Endothelial cell of umbilical vein (primary cell): ENCODE measurements at regions not wholly inside any gene's neighbourhood (a gene's known extent, or its start where the extent isn't known, plus 50 kb on each side); places are given as distances from the start of the nearest gene placed in this dataset.

ENCODE experiments used
- BruUV-seq: library from RNA; stranded (reverse); fragments of 400-500 nt; replicated peaks from 2 replicates; lab custom pipeline; 2021; lab: Mats Ljungman, UMichigan
- CTCF ChIA-PET: fragments of 300-600, 350-600 bp; sonication (Branson Sonifier 250); formaldehyde crosslinking; loops from one replicate; lab custom pipeline; 2021; ENCODE audit warnings: antibody characterized with exemption, inconsistent platforms; lab: Charles Lee
- POLR2A ChIA-PET: fragments of 300-600, 350-600 bp; sonication (Branson Sonifier 250); formaldehyde crosslinking; loops from one replicate; lab custom pipeline; 2021; ENCODE audit warnings: antibody characterized with exemption, inconsistent platforms; lab: Charles Lee
- DNase-seq: peaks from one replicate; pipeline ENCODE4 v3.0.0-alpha.2; 2011; ENCODE audit warnings: low read depth, low spot score
- FAIRE-seq: peaks from 2 replicates; lab custom pipeline; 2011; peaks lifted over from hg19 to GRCh38; lab: Jason Lieb, UNC
- H2AFZ ChIP-seq: 2 replicates; pipeline ENCODE4 v1.6.0; 2012; ENCODE audit warnings: low read depth, low read length, control low read depth, inconsistent platforms
- H3K27ac ChIP-seq: 2 replicates; pipeline ENCODE4 v1.5.1; 2011; ENCODE audit warnings: low read depth, mild to moderate bottlenecking, control low read depth, low read length, moderate library complexity; ENCODE audit not compliant: insufficient read depth
- H3K27me3 ChIP-seq, 2 experiments: 2 replicates each; pipeline versions ENCODE4 v1.6.0 to v1.6.1; 2011; ENCODE audit warnings: low read length in 2 of 2, mixed read lengths in 1 of 2; ENCODE audit not compliant: control insufficient read depth in 2 of 2, insufficient read depth in 2 of 2
- H3K36me3 ChIP-seq, 2 experiments: 2 replicates in 1 of 2; 3 replicates in 1 of 2; pipeline ENCODE4 v1.5.1; 2011; ENCODE audit warnings: low read length in 2 of 2, mild to moderate bottlenecking in 1 of 2, moderate library complexity in 1 of 2; ENCODE audit not compliant: control insufficient read depth in 2 of 2, insufficient read depth in 2 of 2; ENCODE audit errors: extremely low read depth in 1 of 2
- H3K4me1 ChIP-seq: 3 replicates; pipeline ENCODE4 v1.5.1; 2011; ENCODE audit warnings: mild to moderate bottlenecking, low read length; ENCODE audit not compliant: control insufficient read depth, insufficient read depth; ENCODE audit errors: extremely low read depth
- H3K4me2 ChIP-seq: 2 replicates; pipeline ENCODE4 v1.6.1; 2011; ENCODE audit warnings: low read length, control low read depth, mixed read lengths; ENCODE audit not compliant: insufficient read depth
- H3K4me3 ChIP-seq, 3 experiments: fragments of 200-600 bp in 1 of 3; sonication (generic), shearing (Covaris generic) in 1 of 3; replicated peaks in 1 of 3; 2 replicates each; pipeline ENCODE4 v1.5.1; 2011 to 2016; ENCODE audit warnings: control low read depth in 3 of 3, low read length in 3 of 3, mild to moderate bottlenecking in 2 of 3, inconsistent platforms in 1 of 3, low read depth in 1 of 3, moderate library complexity in 1 of 3; ENCODE audit not compliant: insufficient read depth in 1 of 3
- H3K79me2 ChIP-seq: 2 replicates; pipeline ENCODE4 v1.6.0; 2012; ENCODE audit warnings: low read length, inconsistent platforms; ENCODE audit not compliant: control insufficient read depth, insufficient read depth
- H3K9ac ChIP-seq: replicated peaks from 2 replicates; pipeline ENCODE3; 2011; ENCODE audit warnings: low read length, control low read depth; ENCODE audit not compliant: insufficient read depth; ENCODE audit errors: extremely low read depth
- H3K9me1 ChIP-seq: replicated peaks from 3 replicates; pipeline ENCODE4 v1.6.0; 2011; ENCODE audit warnings: mild to moderate bottlenecking, low read length; ENCODE audit not compliant: control insufficient read depth, insufficient read depth; ENCODE audit errors: extremely low read depth
- H3K9me3 ChIP-seq: replicated peaks from 2 replicates; pipeline ENCODE4 v1.5.1; 2012; ENCODE audit warnings: low read length, inconsistent platforms; ENCODE audit not compliant: control insufficient read depth, insufficient read depth
- H4K20me1 ChIP-seq: replicated peaks from 2 replicates; pipeline ENCODE3; 2011; ENCODE audit warnings: mild to moderate bottlenecking, low read length; ENCODE audit not compliant: control insufficient read depth, insufficient read depth; ENCODE audit errors: extremely low read depth
- CTCF ChIP-seq, 2 donors: IDR thresholded peaks; 1 replicate in 1 of 2; 2 replicates in 1 of 2; pipeline ENCODE4 v1.5.1; 2011; ENCODE audit warnings: low read length in 2 of 2, mild to moderate bottlenecking in 2 of 2, moderate library complexity in 2 of 2, control low read depth in 1 of 2, inconsistent platforms in 1 of 2, low read depth in 1 of 2; ENCODE audit not compliant: insufficient read depth in 1 of 2; ENCODE audit errors: extremely low read depth in 1 of 2
- EZH2 ChIP-seq: IDR thresholded peaks from 2 replicates; pipeline ENCODE4 v1.6.1; 2012; ENCODE audit warnings: borderline replicate concordance, low read depth, mild to moderate bottlenecking, moderate library complexity, low read length, inconsistent platforms; ENCODE audit not compliant: severe bottlenecking
- GATA2 ChIP-seq: IDR thresholded peaks from 2 replicates; pipeline ENCODE4 v1.7.0; 2011; ENCODE audit warnings: low read depth, mild to moderate bottlenecking, moderate library complexity, mixed read lengths, low read length; ENCODE audit not compliant: insufficient read length, insufficient read depth
- JUN ChIP-seq: IDR thresholded peaks from 2 replicates; pipeline ENCODE4 v1.6.1; 2011; ENCODE audit warnings: borderline replicate concordance, low read depth; ENCODE audit not compliant: insufficient read length, insufficient read depth
- MYC ChIP-seq: IDR thresholded peaks from one replicate; pipeline ENCODE4 v1.6.1; 2011; ENCODE audit warnings: mild to moderate bottlenecking, low read depth, low read length
- POLR2A ChIP-seq: IDR thresholded peaks from 2 replicates; pipeline ENCODE4 v1.6.1; 2012; ENCODE audit warnings: low read depth, mild to moderate bottlenecking, control low read depth, low read length
- POLR2AphosphoS5 ChIP-seq: IDR thresholded peaks from 2 replicates; pipeline ENCODE4 v1.6.1; 2012; ENCODE audit warnings: low read depth, mild to moderate bottlenecking, control low read depth, low read length, moderate library complexity; ENCODE audit not compliant: insufficient read depth
- dilution Hi-C: fragments of 300-500 bp; cut with MboI; formaldehyde crosslinking; loops from one replicate; pipeline ENCODE4 v1.15.0; 2019; ENCODE audit warnings: low sequenced_read_pairs; ENCODE audit not compliant: extremely low pct_ligation_motif_present
- intact Hi-C: fragments of 100-400 bp; cut with micrococcal nuclease; formaldehyde crosslinking; loops from one replicate; pipeline ENCODE4 v1.10.0; 2022
- TF ChIP-seq, protein P1 (sequence below): IDR thresholded peaks from 2 replicates; pipeline ENCODE4 v1.6.1; 2011; ENCODE audit not compliant: insufficient read depth, insufficient read length

DNA sequence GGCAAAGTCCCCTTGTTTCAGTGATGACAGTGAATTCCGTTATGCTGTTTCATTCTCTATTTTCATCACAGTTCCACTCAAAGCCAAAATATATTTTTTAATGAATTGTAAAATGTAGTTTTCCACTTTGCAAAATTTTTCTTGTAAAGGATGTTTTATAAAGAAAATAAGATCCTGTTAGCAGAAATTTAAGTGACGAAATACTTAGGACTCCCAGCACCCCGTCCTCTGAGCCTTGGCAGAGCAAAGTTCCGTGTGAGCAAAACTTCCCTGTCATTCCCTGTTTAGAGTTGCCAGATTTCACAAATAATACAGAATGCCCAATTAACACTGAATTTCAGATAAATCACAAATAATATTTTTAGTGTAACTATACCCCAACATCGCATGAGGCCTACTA, 81.0 kb upstream of the RBPJ start:
- no peaks in the 10 kb centered on the region for H3K79me2 ChIP-seq
- DNase-seq, result no peak
- H2AFZ ChIP-seq, result no peak overlapping the region
- no peak overlapping the region for H3K27ac ChIP-seq
- H3K9me3 ChIP-seq, result no peaks in the 10 kb centered on the region
- intact Hi-C loops (no loop called here), dilution Hi-C loops (no loop called here)
- FAIRE-seq, result no peak
- no peaks in the 10 kb centered on the region for H3K36me3 ChIP-seq
- H3K9ac ChIP-seq, result no peak overlapping the region
- H3K27me3 ChIP-seq, result no peaks in the 10 kb centered on the region
- H3K9me1 ChIP-seq, result no peaks in the 10 kb centered on the region
- ChIA-PET POLR2A (no interaction called here), CTCF (no interaction called here)
- no TSS peak for BruUV-seq
- no peak overlapping the region for H3K4me2 ChIP-seq
- H4K20me1 ChIP-seq, result no peaks in the 10 kb centered on the region
- no peak overlapping the region for H3K4me3 ChIP-seq
- H3K4me1 ChIP-seq, result no peaks in the 10 kb centered on the region
- no peak for TF ChIP-seq GATA2
- TF ChIP-seq JUN, result no peak
- TF ChIP-seq, protein P1, sequence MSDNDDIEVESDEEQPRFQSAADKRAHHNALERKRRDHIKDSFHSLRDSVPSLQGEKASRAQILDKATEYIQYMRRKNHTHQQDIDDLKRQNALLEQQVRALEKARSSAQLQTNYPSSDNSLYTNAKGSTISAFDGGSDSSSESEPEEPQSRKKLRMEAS, result no peak
- no peak for TF ChIP-seq CTCF (IDR thresholded peaks at IDR 0.05; ENCODE audit: extremely low read depth in 1 of 2, insufficient read depth in 1 of 2, low read depth in 1 of 2, low read length in 2 of 2)
- TF ChIP-seq MYC, result no peak
- no peak for TF ChIP-seq EZH2
- TF ChIP-seq POLR2A, result no peak
- no peak for TF ChIP-seq POLR2AphosphoS5
